Epithelial cell of esophagus (primary cell): ENCODE measurements at regions not wholly inside any gene's neighbourhood (a gene's known extent, or its start where the extent isn't known, plus 50 kb on each side); places are given as distances from the start of the nearest gene placed in this dataset.

Source experiments
- DNase-seq: peaks from one replicate; pipeline ENCODE4 v3.0.0; 2010; ENCODE audit warnings: low read depth
- H3K4me3 ChIP-seq: 2 replicates; pipeline ENCODE4 v1.5.1; 2011; ENCODE audit warnings: mild to moderate bottlenecking, low read length, control low read depth
- TF ChIP-seq, protein P1 (sequence below): IDR thresholded peaks from 2 replicates; pipeline ENCODE4 v1.5.1; 2011; ENCODE audit warnings: low read depth, mild to moderate bottlenecking, low read length, control low read depth, inconsistent platforms; ENCODE audit not compliant: insufficient read depth; ENCODE audit errors: missing control alignments

DNA sequence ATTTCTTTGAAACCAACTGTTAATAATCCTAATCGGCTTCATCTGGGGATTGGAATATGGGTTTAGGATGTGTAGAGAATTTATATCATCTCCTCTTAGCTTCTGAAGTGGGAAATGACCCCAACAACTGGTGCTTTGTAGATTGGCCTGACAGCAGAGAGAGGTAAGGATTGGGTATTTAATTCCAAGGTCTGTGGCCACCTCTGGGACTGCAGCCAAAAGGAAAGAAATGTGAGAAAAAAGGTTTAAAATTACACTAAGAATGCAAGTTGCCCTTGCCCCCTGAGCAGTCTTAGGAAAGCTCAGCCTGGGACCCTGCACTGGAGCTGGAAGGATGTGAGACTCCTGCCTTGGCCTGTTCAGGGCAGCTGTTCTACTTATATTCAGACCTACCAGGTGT is 157.1 kb downstream of the FTCDNL1 start:
- no peak overlapping the region for H3K4me3 ChIP-seq
- DNase-seq, result no peak
- TF ChIP-seq, protein P1, sequence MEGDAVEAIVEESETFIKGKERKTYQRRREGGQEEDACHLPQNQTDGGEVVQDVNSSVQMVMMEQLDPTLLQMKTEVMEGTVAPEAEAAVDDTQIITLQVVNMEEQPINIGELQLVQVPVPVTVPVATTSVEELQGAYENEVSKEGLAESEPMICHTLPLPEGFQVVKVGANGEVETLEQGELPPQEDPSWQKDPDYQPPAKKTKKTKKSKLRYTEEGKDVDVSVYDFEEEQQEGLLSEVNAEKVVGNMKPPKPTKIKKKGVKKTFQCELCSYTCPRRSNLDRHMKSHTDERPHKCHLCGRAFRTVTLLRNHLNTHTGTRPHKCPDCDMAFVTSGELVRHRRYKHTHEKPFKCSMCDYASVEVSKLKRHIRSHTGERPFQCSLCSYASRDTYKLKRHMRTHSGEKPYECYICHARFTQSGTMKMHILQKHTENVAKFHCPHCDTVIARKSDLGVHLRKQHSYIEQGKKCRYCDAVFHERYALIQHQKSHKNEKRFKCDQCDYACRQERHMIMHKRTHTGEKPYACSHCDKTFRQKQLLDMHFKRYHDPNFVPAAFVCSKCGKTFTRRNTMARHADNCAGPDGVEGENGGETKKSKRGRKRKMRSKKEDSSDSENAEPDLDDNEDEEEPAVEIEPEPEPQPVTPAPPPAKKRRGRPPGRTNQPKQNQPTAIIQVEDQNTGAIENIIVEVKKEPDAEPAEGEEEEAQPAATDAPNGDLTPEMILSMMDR, result no peak

DNA sequence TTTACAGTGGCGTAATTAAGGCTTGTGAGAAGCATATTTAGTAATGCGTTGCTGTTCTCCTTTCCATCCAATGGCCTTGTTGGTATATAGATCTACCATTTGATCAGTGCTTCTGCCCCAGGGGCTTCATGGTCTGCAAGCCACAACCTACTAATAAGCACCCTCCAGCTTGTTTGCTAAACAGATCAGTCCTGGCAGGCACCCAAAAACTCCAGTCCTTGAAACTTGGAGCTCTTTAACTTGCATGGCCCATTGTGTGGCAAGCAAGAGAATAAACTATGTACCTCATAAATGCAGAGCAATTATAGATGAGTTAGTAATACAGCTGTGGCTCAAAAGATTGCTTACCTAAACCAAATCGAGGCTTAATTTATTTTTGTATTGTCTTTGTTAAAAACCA is 158.5 kb downstream of the FTCDNL1 start:
- peak; percentile 7 for DNase-seq
- no peak overlapping the region for H3K4me3 ChIP-seq
- TF ChIP-seq, protein P1, result no peak

DNA sequence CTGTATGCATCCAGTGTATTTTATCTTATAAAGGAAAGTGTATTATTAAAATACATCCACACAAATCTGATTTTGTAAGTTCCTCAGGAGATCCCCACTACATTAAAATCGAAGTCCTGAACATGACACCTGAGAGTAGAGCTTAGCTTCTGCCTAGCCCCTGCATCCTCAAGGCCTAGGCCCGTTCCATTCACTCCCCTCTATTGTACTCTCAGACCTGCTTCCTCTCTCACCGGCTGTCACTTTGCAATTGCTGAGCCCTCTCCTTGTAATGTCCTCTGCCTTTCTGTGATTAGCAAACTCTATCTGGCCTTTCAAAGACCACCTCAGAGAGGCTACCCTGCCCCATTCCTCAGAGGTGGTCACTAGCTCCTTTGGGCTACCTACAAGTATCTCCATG is 160.8 kb downstream of the FTCDNL1 start:
- TF ChIP-seq, protein P1, result no peak
- H3K4me3 ChIP-seq, result no peak overlapping the region
- DNase-seq, result no peak

DNA sequence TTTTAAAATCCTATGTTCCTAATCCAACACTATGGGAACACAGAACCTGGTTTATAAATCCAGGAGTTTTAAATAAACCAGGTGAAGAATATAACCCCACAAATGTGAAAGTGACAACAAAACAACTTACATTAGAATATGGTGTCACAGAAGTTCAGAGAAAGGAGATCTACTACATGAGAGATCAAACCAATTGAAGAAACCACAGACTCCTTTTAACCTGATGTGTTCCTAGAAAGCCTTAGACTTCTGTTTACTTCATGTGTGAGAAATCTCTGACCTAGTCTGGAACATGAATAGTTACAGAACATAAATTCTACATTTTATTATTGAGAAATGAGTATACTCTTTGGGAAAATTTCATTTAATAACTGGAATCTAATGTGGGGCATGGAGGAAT is 165.3 kb downstream of the FTCDNL1 start:
- TF ChIP-seq, protein P1, result no peak
- H3K4me3 ChIP-seq, result no peak overlapping the region
- DNase-seq, result no peak

DNA sequence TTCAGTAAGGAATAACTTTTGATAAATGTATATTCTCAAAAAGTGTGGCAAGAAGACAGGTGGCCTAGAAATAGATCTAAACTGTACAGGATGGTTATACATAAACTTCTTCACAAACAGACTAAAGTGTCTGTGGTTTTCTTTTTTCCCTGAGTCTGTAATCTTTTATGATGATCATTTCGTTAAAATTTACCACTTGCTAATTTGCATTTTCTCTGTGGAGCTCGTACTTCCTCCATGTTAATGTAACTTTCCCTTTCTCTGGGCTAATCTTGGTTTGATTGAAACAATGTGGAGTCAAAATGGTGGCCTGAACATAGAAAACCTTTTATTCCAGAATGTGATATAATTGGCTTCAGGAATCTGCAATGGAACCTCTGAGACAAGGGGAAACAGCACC is 166.2 kb downstream of the FTCDNL1 start:
- TF ChIP-seq, protein P1, result no peak
- no peak for DNase-seq
- H3K4me3 ChIP-seq, result no peak overlapping the region

DNA sequence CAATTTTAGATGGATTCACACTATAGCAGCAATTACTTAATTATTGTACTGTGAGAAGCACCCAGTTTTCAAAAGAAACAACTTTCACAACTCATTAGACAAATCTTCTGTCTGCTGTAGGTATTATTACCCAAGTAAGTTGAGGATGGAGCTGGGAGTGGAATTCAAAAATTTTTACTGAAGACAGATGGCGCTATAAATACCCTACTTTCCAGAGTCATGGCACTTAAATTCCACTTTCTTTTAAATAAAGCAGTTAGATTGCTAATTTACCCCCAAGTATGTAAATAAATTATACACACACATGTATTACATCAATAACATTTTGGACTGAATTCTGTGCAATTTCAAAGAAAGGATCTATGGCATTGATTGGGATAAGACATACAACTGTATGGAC is 166.8 kb downstream of the FTCDNL1 start:
- TF ChIP-seq, protein P1, result peak; percentile 12
- no peak for DNase-seq
- no peak overlapping the region for H3K4me3 ChIP-seq

DNA sequence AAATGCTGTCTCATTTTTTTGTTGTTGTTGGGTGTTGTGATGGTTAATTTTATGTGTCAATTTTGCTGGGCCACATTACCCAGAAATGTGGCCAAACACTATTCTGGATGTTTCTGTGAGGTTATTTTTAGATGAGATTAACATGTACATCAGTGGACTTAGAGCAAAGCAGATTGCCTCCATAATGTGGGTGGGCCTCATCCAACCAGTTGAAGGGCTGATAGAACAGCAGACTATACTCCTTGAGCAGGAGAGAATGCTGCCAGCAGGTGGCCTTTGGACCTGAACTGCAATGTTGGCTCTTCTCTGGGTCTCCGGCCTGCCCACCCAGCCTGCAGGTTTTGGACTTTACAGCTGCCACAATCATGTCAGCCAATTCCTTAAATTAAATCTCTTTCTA is 169.0 kb downstream of the FTCDNL1 start:
- H3K4me3 ChIP-seq, result no peak overlapping the region
- no peak for DNase-seq
- TF ChIP-seq, protein P1, result no peak
